CD4-positive, alpha-beta T cell treated with Interleukin-17A for 1 hour (primary cell): ENCODE measurements at regions not wholly inside any gene's neighbourhood (a gene's known extent, or its start where the extent isn't known, plus 50 kb on each side); places are given as distances from the start of the nearest gene placed in this dataset.

Source experiments
- DNase-seq: peaks from one replicate; pipeline ENCODE4 v3.0.0-alpha.2; 2020

GRCh38 chr2:215615067-215615802 lies 179.4 kb upstream of the FN1 start:
- DNase-seq: no peak

- DNase-seq: no peak
Measured at GRCh38 chr2:215614296-215614695, 178.4 kb upstream of the FN1 start.

DNA sequence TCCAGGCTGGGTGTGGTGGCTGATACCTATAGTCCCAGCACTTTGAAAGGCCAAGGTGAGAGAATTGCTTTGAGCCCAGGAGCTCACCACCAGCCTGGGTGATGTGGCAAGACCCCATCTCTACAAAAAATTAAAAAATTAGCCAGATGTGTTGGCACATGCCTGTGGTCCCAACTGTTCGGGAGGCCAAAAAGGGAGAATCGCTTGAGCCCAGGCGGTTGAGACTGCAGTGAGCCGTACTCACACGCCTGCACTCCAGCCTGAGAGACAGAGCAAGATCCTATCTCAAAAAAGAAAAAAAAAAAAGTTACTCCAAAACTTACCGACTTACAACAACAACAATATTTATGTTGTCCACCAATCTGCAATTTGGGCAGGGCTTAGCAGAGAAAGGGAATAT lies 178.0 kb upstream of the FN1 start:
- DNase-seq: no peak

GRCh38 chr2:215613280-215613679 lies 177.4 kb upstream of the FN1 start:
- DNase-seq: no peak

DNA sequence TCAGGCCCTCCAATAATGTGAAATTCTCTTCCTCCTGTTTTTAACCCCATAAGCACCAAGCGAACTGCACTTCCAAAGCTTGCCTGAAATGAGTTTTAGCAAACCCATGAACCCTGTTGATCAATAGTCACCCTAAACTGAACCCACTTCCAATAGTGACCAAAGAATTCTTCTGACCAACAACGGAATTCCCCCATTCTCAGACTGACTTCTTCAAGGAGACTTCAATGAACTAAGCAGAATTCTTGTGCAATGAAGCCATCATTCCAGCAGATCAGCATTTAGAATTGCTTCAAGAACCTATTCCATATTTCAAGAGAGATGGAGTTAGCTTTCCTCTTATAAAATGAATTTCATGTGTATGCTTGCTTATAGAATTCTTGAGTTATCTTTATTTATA lies 176.9 kb upstream of the FN1 start:
- no peak for DNase-seq

DNA sequence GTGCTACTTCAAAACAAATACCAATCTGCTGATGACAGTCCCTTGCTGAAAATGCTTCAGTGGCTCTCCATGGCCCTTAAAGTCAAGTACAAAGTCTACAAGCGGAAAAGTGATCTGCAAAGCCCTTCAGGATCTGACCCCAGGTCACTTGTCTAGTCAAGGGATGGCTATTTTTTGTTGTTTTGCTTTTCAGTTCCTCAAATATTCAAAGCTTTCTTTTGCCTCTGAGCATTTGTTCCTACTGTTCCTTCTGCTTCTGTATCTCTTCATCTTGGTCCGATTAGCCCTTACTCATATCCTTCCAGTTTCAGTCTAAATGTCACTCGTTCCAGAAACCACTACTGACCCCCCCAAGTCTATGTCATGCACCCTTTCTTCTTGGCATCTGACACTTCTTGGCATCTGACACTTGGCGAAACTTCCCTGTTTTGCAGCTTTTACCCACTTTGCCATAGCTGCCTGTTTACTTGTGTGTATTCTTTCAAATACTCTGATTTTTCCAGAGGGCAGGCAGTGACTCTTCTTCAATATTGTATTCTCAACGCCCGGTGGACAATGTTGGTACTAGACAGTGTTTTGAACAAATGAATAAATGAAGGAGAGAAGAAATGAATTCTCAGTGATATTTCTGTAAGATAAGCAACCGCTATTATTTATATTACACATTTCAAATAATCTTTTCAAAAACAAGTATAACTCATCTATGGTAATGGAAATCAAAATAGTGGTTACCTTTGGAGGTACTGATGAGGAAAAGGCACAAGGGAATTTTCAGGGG lies 175.9 kb upstream of the FN1 start:
- no peak for DNase-seq

DNA sequence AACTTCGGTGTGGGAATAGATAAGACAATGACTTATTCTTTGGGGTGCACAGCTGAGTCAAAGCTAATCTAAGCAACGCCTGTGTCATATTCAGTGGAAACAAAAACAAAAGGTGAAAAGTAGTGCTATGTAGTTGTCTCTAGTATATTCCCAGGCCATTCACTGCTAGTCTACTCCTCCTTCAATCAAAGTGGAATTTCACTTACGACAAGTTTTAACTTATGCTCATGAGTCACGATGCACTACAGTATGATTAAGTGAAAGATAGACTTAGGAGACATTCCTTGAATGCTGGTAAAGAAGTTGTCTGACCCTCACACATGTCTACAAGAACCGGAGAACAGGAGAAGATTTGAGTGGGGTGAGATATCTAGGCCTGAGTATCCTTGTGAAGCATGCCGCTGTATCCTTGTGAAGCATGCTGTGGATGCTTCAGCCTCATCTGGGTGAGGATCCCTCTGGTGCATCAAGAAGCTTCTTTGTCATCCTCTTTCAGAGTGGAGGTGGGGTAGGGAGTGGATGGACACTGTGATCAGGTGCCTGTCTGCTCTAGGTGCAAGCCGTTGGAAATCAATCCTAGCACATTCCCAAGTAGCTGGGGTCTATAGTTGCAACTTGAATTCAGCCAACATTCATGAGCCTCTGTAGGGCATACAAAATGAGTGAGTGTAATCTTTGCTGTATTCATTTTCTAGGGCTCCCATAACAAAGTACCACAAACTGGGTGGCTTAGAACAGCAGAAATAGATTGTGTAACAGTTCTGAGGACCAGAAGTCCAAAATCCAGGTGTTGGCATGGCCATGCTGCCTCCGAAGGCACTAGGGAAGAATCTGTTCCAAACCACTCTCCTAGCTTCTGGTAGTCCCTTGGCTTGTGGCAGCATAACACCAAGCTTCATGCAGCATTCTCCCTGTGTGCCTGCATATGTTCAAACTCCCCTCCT lies 173.5 kb upstream of the FN1 start:
- no peak for DNase-seq

DNA sequence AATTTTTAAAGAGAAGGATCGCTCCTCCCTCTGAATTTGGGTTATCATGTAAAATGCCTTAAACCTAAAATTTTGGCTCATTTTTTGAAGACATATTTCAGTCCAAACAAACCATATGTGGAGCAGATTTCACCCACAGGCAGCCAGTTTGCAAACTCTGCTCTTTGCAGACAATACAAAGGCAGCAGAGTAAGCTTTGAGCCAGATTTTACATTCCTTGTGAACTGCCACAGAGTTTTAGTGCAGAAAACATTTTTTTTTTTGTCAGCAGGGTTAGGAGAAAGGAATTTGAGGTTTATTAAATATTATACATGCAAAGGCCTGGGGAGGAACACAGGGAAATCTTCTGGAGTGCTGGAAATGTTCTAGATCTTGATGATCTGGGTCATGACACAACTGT lies 171.9 kb upstream of the FN1 start:
- no peak for DNase-seq

- no peak for DNase-seq
Measured at GRCh38 chr2:215606219-215606618, 170.4 kb upstream of the FN1 start.

GRCh38 chr2:215605214-215605613 lies 169.3 kb upstream of the FN1 start:
- no peak for DNase-seq

- no peak for DNase-seq
Measured at GRCh38 chr2:215604606-215605005, 168.7 kb upstream of the FN1 start.

GRCh38 chr2:215603440-215603839 lies 167.6 kb upstream of the FN1 start:
- no peak for DNase-seq

DNA sequence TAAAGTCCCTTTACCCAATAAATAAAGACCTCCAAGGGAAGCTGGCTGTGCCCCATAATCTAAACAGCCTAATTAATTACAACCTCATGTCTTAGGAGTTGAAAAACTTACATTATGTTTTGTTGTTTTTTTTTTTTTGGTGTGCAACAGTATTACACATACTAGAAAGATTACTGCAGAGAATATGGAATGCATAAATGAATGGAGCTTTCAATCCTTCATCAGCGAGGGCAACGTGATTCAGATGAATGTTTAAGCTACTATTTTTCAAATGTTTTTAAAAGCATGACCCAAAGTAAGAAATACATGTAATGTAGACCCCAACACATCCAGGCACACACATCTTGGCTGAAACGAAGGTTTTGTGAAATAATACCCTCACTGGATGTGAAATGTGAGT lies 167.1 kb upstream of the FN1 start:
- DNase-seq: no peak

DNA sequence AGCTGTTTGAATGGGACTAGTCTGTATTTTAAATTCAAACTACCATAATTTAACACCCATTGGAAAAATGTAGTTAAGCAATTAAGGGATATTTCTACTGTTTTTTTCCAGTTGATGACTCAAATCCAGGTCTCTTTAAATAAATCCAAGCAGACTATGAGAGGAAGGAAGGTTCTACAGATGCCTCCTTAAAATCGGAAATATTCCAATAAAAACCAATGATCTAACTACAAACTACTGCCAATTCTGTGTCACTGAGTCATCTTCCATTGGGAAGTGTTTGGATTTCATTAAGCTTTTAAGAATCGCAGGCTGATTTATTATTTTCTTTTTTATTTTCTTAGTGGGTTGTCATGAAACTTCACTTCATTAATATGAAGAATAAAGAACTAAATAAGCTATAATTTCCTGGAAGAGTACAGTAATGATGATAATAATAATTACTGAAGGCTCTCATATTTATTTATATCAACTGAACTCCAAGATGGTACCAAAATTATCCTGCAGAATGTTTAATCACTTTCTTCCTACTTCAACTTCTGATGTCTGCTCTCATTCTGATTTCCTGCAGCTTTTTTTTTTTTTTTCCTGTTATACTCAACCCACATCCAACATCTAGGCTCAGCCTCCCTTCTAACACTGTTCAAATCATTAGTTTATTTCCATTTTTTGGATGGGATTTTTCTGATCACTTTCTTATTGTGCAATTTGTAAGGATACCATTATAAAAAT lies 166.3 kb upstream of the FN1 start:
- DNase-seq: no peak

DNA sequence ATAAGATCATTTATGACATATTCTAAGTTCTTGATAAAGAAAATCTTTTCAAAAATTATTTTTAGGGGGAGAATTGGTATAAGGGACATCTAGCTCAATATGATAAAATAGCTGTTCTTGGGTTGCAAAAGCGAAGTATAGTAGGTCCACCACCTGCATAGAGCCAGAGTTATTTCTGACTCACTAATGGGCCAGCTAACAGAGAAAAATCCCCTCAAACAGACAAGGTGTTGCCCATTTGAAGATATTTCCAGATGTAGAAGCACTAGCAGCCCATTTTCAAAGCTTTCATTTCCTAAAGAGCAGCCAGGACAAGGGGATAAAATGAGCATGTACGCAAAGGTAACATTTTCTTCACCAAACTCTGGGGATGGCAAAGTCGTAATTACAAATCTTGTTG lies 165.7 kb upstream of the FN1 start:
- DNase-seq: no peak

GRCh38 chr2:215598376-215598975 lies 162.6 kb upstream of the FN1 start:
- DNase-seq: no peak

DNA sequence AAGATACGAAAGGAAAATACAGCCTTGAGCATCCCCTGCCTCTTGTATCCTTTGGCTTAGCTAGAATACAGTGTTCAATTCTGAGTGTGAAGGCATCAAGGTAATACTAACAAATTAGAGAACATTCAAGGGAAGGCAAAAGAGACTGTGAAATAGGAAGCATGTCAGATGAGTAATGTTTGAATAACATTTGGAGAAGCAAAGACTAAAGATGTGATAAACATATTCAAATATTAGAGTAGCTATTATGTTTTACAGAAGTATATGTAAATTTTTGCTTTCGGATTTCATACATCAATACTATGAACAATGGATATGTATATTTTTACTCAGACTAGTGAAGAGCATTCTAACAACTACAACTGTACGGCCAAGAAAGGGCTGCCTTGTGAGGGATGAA lies 161.7 kb upstream of the FN1 start:
- no peak for DNase-seq

DNA sequence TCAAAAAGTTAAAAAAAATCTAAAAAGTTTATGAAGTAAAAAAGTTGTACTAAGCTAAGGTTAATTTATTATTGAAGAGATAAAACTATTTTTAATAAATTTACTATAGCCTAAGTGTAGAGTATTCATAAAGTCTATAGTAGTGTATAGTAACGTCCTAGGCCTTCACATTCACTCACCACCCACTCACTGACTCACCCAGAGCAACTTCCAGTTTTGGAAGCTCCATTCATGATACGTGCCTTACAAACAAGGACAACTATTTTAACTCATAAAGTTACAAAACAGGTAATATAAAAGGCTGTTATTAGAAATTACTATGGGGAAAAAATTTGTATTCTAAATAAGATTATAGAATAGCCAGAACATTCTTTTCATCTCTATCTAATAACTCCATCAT lies 158.9 kb upstream of the FN1 start:
- DNase-seq: no peak

DNA sequence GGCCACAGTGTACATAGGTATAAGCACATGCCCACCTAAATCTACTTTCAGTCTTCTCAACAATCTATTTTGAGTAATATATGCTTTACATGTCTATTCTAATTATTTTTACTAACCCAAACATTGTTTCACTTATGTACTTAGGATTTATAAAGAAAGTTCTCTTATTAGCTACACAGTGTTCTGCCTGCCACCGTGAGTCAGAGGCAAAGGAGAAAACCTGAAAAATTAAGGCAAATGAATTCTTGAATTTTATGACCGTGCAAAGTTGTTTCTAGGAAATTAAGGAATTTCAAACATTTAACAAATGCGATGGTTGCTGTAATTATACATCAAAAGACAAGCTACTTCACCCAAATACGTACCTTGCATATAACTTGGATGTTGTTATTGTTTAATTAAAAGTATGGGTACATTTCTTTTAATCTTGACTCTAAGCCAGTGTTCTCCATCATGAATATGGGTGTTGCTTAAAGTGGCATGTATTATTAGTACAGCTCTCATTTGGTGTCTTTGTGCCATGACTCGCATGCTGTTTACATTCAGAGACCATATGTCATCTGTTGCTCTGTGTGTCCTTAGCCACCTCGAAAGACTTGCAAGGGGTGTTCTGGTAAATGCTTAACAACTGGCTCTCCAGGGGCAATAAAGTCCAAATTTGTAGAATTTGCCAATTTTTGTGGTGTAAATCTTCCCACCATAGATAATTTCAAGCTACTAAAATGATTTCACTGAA lies 154.3 kb upstream of the FN1 start:
- no peak for DNase-seq

DNA sequence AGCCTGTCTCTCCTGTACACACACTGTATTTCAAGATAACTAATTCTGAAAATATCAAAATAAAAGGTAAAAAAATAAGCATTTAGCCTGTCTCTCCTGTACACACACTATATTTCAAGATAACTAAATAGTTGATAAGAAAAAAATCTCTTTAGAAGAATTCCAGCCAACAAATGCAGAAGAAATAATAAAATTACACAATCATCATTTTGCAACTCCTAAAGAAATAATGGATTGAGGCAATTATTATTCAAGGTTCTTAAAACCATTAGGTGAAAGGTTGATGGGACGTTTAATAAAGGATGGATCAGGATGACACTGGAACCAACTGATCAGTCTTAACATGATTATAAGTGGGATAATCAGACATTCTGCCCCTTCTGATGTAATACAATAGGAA lies 148.0 kb upstream of the FN1 start:
- no peak for DNase-seq

GRCh38 chr2:215579809-215580208 lies 143.9 kb upstream of the FN1 start:
- no peak for DNase-seq

GRCh38 chr2:215577356-215577755 lies 141.5 kb upstream of the FN1 start:
- no peak for DNase-seq
